Stimulated activated CD8-positive, alpha-beta memory T cell treated with anti-CD3 and anti-CD28 coated beads, Interleukin-15, amount 100 ng/mL, for 1 hour (primary cell): ENCODE measurements at regions not wholly inside any gene's neighbourhood (a gene's known extent, or its start where the extent isn't known, plus 50 kb on each side); places are given as distances from the start of the nearest gene placed in this dataset.

Source experiments
- DNase-seq: peaks from one replicate; pipeline ENCODE4 v3.0.0-alpha.2; 2020; ENCODE audit warnings: low read depth

GRCh38 chr9:18075253-18075952 is 398.6 kb upstream of the ADAMTSL1 start:
- no peak for DNase-seq

DNA sequence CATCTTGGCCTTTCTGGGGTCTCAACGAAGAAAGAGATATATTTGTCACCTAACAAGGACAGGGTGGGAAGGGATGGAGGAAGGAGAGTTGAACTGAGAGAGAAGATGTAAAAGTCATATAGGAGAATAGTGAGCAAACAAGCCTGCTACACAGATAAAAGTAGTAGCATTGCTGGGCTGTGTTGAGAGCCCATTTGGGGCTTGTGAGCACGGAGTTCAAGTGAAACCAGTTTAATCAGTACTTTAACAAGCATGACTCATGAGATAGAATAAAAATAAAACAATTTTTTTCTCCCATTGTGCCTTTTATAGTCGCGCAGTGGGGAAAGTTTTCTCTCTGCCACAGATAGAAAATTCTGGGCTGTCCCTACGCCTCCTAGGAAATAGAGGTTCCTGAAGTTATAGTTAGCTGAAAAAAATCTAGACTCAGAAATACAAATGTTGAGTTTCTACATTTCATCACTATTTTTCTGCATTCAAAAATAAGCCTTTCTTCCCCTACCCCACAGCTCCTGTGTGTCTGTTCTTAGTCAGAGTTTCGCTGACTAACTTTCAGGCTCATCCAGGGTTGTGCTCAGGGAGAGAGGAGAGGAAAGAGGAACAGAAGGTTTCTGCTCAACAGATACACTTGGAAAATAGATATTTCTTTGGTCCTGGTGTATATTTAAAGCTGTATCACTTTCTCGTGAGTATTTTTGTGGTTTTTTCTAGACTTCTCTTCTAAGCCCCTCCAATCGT is 395.8 kb upstream of the ADAMTSL1 start:
- no peak for DNase-seq

DNA sequence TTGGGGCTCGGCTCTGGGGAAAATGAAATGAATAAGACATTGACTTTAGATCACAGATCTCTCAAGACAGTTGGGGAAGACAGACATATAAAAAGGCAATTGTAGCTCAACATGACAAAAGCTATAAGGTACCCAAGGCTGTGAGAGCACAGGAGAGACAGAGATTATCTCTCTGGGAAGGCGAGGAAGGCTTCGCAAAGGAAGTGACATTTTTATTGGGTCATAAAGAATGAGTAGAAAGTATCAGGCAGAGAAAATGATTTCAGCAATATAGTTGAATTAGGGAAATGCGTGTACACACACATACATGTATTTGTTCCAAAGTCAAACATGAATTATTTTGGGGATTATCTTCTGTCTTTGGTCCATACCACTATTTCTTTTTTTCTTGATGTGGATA is 381.8 kb upstream of the ADAMTSL1 start:
- no peak for DNase-seq

DNA sequence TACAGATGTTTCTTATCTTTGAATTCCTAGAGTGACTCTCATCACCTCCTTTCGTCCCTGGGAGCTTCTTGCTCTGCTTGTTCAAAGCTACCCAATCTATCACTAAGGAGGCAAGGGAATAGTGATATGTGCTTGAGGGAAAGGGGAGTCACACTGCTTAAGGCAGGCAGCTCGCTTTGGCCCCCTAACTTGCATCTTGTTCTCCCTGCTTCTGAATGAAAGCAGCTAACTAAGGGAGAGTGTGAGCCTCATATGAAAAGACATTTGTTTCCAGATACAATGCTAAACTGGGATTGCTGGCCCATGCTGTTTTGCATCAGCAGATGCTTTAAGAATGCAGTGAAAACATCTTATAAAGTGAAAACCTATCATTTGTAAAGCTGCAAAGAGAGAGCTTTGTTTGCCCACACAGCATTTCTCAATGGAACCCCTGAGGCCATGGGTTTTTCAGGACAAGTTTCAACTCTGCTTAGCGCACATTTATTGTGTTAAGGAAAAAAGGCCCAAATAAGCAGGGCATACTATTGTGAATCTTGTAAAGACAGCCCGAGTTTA is 367.9 kb upstream of the ADAMTSL1 start:
- no peak for DNase-seq

- DNase-seq, result no peak
Observed at GRCh38 chr9:18109675-18110074, 364.3 kb upstream of the ADAMTSL1 start.

- DNase-seq, result no peak
Observed at GRCh38 chr9:18111146-18111545, 362.8 kb upstream of the ADAMTSL1 start.

DNA sequence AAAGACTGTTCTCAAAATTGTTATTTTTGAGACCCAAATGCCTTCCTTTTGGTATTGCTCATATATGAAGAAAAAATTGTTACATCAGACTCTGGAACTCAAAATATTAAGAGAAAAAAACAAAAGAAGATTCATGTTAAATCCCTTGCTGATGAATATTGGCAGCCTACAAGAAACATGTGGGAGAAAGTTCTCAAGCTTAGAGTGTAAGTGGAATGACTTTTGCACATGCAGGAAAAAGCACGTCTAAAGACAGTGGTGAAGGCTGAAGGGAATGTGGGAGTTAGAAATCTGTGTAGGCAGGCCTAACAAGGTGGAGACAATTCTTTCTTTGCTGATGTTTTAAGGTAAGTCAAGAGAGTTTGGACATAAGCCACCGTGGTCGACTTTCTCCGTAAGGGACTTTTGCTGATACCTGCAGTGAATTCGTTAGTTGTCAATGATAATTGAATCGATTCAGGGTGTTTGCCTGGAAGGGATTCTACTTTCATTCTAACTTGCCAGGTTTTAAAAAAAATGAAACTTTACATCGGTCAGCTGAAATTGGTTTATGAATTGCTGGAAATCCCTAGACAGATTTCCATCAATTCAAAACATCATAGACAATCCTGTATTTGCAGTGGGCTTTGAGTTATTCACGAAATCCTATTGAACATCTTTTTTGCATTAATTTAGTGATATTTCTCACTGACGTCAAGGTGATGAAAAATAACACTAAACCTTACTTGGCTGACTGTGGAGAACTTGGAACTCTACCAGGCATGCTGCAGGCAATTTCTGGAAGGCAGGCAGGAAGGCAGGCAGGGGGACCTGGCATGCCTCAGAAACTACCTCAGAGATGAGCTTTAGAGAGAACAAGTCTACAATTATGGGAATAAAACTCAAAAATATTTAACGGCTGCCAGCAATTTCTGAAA is 359.1 kb upstream of the ADAMTSL1 start:
- no peak for DNase-seq

GRCh38 chr9:18118268-18118667 is 355.7 kb upstream of the ADAMTSL1 start:
- DNase-seq, result no peak

GRCh38 chr9:18122171-18122570 is 351.8 kb upstream of the ADAMTSL1 start:
- no peak for DNase-seq

GRCh38 chr9:18124760-18125159 is 349.2 kb upstream of the ADAMTSL1 start:
- DNase-seq, result no peak

- no peak for DNase-seq
Observed at GRCh38 chr9:18126831-18127498, 347.0 kb upstream of the ADAMTSL1 start.

DNA sequence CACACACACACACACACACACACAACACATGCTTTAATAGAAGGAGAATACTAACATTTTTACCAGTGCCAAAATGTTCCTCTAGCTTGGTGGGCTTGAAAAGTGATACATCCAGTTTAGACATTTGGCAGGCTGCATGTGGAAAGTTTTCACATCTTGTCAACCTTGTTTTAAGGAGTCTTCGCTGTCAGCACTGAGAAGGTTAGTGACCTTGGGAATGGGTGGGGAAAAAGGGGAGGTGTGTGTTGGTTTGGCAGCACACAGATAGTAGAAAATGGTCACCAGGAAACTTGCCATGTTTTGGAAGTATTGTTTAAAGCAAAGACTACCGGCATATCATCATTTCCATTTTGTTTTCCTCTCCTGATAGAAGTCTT is 346.5 kb upstream of the ADAMTSL1 start:
- no peak for DNase-seq

DNA sequence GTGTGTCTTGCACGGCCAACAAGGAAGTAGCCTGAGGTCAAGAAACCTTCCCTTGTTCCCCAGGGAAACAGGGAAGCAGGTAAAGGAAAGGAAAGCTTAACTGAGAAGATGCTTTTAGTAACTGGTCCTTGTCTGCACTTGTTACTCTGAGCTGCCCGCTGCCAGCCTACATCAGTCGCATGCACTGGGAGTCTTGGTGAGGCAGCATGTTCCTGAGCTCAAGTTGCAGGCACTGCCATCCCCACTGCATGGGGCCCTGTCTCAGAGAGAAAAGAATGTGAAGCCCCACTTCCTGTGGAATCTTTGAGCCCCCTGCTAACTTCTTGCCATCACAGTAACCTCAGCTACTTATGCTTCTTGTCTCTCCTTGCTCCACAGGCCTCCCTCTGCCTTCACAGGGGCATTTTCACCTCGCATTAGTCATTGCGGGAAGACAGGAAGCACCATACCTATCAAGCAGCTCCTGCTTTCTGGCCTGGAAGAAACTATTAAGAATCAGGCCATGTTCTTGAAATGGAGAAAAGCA is 344.1 kb upstream of the ADAMTSL1 start:
- DNase-seq, result no peak

- DNase-seq, result no peak
Observed at GRCh38 chr9:18136354-18136994, 337.5 kb upstream of the ADAMTSL1 start.

- DNase-seq, result no peak
Observed at GRCh38 chr9:18137815-18138214, 336.1 kb upstream of the ADAMTSL1 start.

DNA sequence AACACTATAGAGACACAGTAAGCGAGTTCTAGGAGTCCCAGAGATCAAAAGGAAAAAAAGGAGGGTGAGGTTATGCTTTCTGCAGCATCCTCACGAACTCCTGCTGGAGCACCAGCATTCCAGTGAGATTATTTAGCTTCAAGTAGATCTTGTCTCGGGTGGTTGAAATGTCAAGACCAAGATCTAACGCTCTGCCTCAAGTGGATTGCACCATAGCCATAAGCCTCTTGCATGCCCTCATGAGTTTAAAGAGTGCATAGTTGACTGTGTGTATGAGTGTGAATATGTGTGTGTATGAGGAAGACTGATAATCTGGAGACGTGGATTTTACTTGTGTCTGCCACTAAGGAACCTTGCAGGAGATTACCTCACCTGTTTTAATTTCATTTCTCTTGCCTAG is 335.3 kb upstream of the ADAMTSL1 start:
- no peak for DNase-seq

DNA sequence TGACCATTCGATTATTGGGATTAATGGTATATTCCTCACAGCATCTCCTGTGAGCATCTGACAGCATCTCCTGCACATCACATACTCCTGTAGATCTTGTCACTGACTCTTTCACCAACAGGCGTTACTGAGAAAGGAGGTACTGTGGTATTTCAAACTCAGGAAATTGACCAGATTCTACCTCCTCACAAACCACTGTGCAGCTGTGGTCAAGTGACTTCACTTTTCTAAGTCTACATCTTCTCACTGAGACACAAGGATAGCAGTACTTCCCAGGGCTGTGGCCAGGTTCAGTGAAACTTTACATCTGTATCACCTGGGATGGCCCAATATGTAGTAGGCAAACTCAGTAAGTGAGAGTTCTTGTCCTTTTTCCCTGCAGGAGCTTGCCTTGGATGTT is 332.3 kb upstream of the ADAMTSL1 start:
- DNase-seq, result no peak

- DNase-seq, result no peak
Observed at GRCh38 chr9:18143073-18143745, 330.7 kb upstream of the ADAMTSL1 start.

DNA sequence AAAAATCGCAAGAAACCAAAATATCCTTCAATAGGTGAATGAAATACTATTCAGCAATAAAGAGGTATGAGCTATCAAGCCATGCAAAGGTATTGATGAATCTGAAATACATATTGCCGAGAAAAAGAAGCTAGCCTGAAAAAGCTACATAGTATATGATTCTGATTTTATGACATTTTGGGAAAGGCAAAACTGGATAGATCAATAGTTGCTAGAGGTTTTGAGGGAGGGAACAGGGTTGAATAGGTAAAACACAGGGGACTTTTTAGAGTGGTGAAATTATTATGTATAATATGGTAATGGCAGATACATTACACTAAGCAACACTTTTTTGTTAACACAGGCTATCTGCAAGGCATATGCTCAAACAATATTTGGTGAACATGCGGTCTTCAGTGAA is 327.6 kb upstream of the ADAMTSL1 start:
- no peak for DNase-seq

DNA sequence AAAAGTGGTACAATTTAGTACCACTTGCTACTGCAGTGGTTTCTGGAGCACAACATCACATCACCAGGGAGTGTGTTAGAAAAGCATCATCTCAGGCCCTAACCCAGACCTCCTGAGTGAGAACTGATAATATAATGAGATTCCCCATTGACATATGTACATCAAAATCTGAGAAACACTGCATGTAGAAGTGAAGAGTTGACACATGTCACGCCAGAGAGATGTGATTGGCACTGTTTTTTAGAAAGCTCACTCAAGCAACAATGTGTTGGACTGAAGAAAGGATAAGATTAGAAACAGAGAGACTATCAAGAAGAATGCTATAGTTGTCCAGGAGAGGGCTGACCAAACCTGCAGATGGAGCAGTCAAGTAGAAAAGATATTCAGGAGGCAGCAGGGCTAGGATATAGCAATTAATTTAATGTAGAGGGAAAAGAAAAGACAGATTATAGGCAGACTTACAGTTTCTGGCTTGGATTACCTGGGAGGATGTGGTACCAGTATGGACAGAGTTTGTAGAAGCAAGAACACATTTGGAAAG is 324.4 kb upstream of the ADAMTSL1 start:
- DNase-seq, result no peak
